Muscle layer of colon (tissue), 2 donors: ENCODE measurements at regions not wholly inside any gene's neighbourhood (a gene's known extent, or its start where the extent isn't known, plus 50 kb on each side); places are given as distances from the start of the nearest gene placed in this dataset.

ENCODE experiments used
- H3K27ac ChIP-seq: one replicate; pipeline ENCODE4 v1.7.0; 2013; ENCODE audit warnings: low read depth, mild to moderate bottlenecking, low read length, moderate library complexity
- H3K27me3 ChIP-seq, 2 donors: one replicate each; pipeline ENCODE4 v1.7.0; 2013; ENCODE audit warnings: low read length in 2 of 2, mild to moderate bottlenecking in 2 of 2; ENCODE audit not compliant: insufficient read depth in 2 of 2, control insufficient read depth in 1 of 2
- H3K36me3 ChIP-seq: one replicate; pipeline ENCODE4 v1.7.0; 2013; ENCODE audit warnings: mild to moderate bottlenecking, low read length; ENCODE audit not compliant: insufficient read depth
- H3K4me1 ChIP-seq: one replicate; pipeline ENCODE4 v1.7.0; 2013; ENCODE audit warnings: mild to moderate bottlenecking, low read length; ENCODE audit not compliant: insufficient read depth
- H3K4me3 ChIP-seq, 2 donors: one replicate each; pipeline ENCODE4 v1.7.0; 2013; ENCODE audit warnings: low read length in 2 of 2, low read depth in 1 of 2, mild to moderate bottlenecking in 1 of 2, moderate library complexity in 1 of 2
- H3K9ac ChIP-seq: one replicate; pipeline ENCODE4 v1.7.0; 2013; ENCODE audit warnings: low read length
- H3K9me3 ChIP-seq: one replicate; pipeline ENCODE4 v1.7.0; 2013; ENCODE audit warnings: mild to moderate bottlenecking, low read length
- donor health status: abdominal sarcoma.
- donor health status: Adenocarcinoma of cecum.

DNA sequence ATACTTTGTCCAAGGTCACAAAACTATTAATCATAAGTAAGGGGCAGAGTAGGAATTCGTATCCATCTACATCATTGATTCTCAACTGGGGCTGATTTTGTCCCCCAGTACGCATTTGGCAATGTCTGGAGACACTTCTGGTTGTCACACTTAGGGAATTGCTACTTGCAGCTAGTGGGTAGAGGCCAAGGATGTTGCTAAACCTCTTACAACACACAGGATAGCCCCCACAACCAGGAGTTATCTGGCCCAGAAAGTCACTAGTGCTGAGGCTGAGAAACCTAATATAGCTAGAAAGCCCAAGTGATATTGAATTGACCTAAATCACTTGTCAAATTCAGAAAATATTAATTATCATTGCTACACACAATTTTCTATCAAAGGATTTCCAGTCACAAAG lies 120.4 kb upstream of the ABCA1 start:
- Histone ChIP-seq H3K4me1 (no peaks in the 10 kb centered on the region), H3K4me3 (no peak overlapping the region)

DNA sequence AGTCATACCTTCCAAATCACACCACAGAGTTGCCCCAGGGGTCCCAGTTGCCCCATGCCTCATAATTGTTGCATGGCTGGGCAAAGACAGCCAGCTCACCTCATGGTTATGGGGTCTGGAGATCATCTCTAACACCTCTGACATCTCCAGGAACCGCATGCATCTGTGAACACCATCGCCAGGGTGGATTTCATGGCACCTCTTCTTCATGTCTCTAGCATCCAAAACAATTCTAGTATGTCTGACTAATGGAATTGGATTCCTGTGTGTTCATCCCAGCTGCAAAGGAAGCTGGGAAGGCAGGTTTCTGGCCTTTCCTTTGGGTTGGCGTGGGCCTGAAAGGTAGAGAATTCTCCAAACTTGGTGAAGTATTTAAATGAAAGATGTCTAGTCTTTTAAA lies 122.3 kb upstream of the ABCA1 start:
- H3K9me3 ChIP-seq: no peaks in the 10 kb centered on the region
- H3K36me3 ChIP-seq: no peaks in the 10 kb centered on the region
- no peak overlapping the region for H3K27ac ChIP-seq
- H3K27me3 ChIP-seq: no peaks in the 10 kb centered on the region
- H3K4me1 ChIP-seq: no peaks in the 10 kb centered on the region
- no peak overlapping the region for H3K4me3 ChIP-seq
- no peak overlapping the region for H3K9ac ChIP-seq

More for the DNA sequence above, 120.4 kb upstream of the ABCA1 start:
- H3K36me3 ChIP-seq: no peaks in the 10 kb centered on the region
- no peak overlapping the region for H3K27ac ChIP-seq
- no peaks in the 10 kb centered on the region for H3K27me3 ChIP-seq
- no peak overlapping the region for H3K9ac ChIP-seq
- H3K9me3 ChIP-seq: no peaks in the 10 kb centered on the region

DNA sequence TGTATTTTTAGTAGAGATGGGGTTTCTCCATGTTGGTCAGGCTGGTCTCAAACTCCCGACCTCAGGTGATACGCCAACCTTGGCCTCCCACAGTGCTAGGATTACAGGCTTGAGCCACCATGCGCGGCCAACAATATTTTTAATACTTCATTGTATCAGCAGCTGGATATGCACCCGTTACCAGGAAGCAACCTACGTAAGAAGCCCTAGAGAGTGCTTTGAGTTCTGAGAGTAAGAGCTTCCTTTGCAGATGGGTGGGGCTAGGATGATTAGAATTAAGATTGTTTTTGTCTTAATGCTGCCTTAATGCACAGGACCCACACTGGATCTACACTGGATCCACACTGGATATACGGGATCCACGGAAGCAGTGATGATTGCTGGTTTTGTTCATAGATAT lies 123.9 kb upstream of the ABCA1 start:
- no peak overlapping the region for H3K9ac ChIP-seq
- H3K36me3 ChIP-seq: no peaks in the 10 kb centered on the region
- H3K9me3 ChIP-seq: no peaks in the 10 kb centered on the region
- no peaks in the 10 kb centered on the region for H3K4me1 ChIP-seq
- H3K4me3 ChIP-seq: no peak overlapping the region
- no peaks in the 10 kb centered on the region for H3K27me3 ChIP-seq
- H3K27ac ChIP-seq: no peak overlapping the region

DNA sequence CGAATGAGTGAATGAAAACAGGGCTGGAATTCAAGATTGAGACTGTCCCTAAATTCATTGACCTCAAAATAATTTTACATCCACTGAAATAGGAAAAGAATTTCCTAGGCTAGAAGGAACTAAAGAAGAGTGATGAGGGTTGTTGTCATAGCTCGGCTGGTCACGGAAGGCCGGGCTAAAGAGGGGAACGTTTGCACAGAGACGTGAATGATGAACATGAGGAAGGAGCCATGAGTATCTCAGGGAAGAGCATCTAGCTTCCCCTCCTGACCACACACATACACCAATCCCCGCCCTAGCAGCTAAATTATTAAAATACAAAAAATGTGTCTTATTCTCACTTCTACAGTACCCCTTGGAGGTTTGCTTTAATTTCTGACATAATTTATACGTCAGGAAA lies 124.4 kb upstream of the ABCA1 start:
- Histone ChIP-seq H3K36me3 (no peaks in the 10 kb centered on the region), H3K4me3 (no peak overlapping the region), H3K4me1 (no peaks in the 10 kb centered on the region), H3K9ac (no peak overlapping the region), H3K27me3 (no peaks in the 10 kb centered on the region), H3K9me3 (no peaks in the 10 kb centered on the region), H3K27ac (no peak overlapping the region)

DNA sequence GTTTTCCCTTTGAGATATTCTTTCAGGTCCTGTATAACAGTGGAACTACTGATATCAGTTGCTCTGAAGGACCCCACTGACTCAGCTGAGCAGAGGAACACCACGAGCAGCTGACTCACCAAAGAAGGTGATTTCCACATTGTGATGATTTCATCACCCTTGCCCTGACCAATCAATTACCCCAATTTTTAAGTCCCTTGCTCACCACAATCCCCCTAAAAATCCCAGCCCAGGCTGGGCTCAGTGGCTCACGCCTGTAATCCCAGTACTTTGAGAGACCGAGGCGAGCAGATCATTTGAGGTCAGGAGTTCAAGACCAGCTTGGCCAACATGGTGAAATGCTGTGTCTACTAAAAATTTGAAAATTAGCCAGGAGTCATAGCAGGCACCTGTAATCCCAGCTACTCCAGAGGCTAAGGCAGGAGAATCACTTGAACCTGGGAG lies 125.3 kb upstream of the ABCA1 start:
- H3K4me1 ChIP-seq: no peaks in the 10 kb centered on the region
- no peaks in the 10 kb centered on the region for H3K27me3 ChIP-seq
- no peak overlapping the region for H3K9ac ChIP-seq
- H3K36me3 ChIP-seq: no peaks in the 10 kb centered on the region
- no peaks in the 10 kb centered on the region for H3K9me3 ChIP-seq
- H3K4me3 ChIP-seq: no peak overlapping the region
- H3K27ac ChIP-seq: no peak overlapping the region

DNA sequence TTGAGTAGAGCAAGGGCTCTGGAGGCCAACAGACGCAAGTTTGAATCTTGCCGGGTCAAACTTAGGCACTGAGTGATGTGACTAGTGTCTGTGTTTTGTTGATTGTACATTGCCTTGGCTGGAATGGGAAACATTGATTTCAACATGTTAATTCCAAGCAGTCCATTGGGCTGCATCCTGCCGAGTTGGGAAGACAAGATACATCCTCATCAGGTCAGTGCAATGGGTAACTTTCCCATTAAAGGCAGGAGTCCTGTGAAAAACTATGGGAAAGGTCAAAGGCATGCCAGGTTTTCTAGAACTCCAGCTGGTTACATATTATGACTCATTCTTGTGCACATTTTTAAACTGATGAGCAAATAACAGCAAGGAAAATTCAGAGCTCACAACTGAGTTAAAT lies 126.5 kb upstream of the ABCA1 start:
- no peaks in the 10 kb centered on the region for H3K27me3 ChIP-seq
- H3K36me3 ChIP-seq: no peaks in the 10 kb centered on the region
- no peak overlapping the region for H3K4me3 ChIP-seq
- H3K9ac ChIP-seq: no peak overlapping the region
- no peaks in the 10 kb centered on the region for H3K4me1 ChIP-seq
- H3K9me3 ChIP-seq: no peaks in the 10 kb centered on the region
- H3K27ac ChIP-seq: no peak overlapping the region

DNA sequence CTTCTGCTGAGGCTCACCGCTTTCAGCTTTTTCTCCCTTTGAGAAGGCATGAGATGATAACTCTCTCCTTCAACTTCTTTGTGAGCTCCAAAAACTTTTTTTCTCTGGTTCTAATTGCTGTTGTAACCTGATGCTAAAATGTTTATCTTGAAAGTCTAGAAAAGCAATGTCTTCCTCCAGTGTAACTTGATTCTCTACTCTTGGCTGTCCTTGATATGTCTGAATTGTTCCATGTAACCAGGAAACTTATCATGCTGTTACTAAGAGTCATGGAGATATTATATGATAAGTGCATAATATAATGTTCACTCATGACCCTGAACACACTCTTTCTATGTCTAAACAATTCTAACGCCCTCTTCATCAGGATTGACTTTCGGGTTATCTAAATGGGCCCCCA lies 128.0 kb upstream of the ABCA1 start:
- Histone ChIP-seq H3K36me3 (no peaks in the 10 kb centered on the region), H3K4me1 (no peaks in the 10 kb centered on the region)

DNA sequence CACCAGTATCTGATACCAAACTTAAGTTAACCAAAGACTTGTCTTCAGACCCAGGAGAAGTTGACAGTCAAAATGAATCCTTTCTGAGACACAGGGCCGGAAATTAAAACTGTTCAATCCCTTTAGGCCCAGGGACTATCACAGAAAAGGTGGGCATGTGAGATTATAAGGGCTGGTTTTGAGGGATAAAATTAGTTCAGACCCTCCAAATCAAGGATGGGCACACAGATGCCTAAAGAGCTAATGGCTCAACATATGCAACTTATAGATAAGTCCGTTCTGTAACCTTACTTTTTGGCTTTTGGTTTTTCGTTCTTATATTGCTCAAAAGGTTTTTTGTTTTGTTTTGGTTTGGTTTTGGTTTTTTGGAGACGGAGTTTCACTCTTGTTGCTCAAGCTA lies 129.6 kb upstream of the ABCA1 start:
- no peaks in the 10 kb centered on the region for H3K9me3 ChIP-seq
- H3K27me3 ChIP-seq: no peaks in the 10 kb centered on the region
- no peak overlapping the region for H3K27ac ChIP-seq
- no peak overlapping the region for H3K4me3 ChIP-seq
- H3K9ac ChIP-seq: no peak overlapping the region
- H3K36me3 ChIP-seq: no peaks in the 10 kb centered on the region
- no peaks in the 10 kb centered on the region for H3K4me1 ChIP-seq

More for the DNA sequence above, 128.0 kb upstream of the ABCA1 start:
- Histone ChIP-seq H3K4me3 (no peak overlapping the region), H3K9me3 (no peaks in the 10 kb centered on the region), H3K27ac (no peak overlapping the region), H3K9ac (no peak overlapping the region), H3K27me3 (no peaks in the 10 kb centered on the region)

DNA sequence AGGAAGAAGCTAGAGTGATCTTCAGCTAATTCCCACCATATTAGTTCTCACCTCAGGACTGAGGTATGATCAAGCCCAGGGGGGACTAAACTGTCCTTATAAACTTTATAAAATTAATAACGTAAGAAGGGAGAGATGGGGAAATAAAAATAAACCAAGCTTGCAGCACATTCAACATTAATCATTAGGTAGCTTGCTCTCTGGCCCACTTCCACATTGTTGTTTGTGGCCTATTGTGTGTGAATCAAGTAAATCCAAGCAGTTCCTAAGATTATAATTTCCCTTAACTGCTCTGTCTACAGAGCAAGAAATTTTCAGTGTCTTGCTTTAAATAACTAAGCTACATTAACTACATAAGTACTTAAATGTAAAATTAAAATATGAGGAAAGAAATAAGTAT lies 131.3 kb upstream of the ABCA1 start:
- H3K27ac ChIP-seq: no peak overlapping the region
- H3K4me3 ChIP-seq: no peak overlapping the region
- H3K27me3 ChIP-seq: no peaks in the 10 kb centered on the region
- no peaks in the 10 kb centered on the region for H3K36me3 ChIP-seq
- no peaks in the 10 kb centered on the region for H3K9me3 ChIP-seq
- no peak overlapping the region for H3K9ac ChIP-seq
- peaks cover 10% of the 10 kb centered on the region for H3K4me1 ChIP-seq

DNA sequence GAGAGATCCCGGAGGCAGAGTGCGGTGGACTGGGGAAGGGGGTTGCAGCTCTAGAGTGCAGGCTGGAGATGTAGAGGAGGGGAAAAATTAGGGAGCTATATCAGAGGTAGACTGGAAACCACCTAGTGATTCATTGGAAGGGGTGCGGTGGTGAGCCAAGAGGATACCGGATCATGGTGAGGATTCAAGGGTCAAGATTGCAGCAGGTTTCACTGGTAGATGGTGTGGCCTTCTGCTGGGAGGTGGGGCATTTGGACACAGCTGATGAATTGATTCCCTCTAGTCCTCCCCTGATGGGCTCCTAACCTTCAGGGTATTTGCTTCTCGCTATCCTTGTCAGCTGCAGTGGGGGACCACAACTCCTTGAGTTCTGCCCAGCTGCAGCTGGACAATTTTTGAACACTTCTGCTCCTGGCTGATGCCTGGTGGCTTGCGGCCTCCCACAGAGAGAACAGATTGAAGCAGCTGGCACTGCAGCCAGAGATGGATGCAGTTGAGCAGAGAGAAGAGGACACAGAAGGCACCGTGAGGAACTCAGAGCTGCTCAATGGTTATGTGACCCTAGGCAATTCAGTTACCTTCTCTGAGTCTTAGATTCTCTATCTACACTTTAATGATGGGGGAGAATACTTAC lies 134.4 kb upstream of the ABCA1 start:
- Histone ChIP-seq H3K4me1 (peaks cover 25% of the 10 kb centered on the region), H3K27ac (no peak overlapping the region), H3K27me3 (no peaks in the 10 kb centered on the region), H3K9me3 (no peaks in the 10 kb centered on the region), H3K36me3 (no peaks in the 10 kb centered on the region), H3K9ac (no peak overlapping the region), H3K4me3 (no peak overlapping the region)

DNA sequence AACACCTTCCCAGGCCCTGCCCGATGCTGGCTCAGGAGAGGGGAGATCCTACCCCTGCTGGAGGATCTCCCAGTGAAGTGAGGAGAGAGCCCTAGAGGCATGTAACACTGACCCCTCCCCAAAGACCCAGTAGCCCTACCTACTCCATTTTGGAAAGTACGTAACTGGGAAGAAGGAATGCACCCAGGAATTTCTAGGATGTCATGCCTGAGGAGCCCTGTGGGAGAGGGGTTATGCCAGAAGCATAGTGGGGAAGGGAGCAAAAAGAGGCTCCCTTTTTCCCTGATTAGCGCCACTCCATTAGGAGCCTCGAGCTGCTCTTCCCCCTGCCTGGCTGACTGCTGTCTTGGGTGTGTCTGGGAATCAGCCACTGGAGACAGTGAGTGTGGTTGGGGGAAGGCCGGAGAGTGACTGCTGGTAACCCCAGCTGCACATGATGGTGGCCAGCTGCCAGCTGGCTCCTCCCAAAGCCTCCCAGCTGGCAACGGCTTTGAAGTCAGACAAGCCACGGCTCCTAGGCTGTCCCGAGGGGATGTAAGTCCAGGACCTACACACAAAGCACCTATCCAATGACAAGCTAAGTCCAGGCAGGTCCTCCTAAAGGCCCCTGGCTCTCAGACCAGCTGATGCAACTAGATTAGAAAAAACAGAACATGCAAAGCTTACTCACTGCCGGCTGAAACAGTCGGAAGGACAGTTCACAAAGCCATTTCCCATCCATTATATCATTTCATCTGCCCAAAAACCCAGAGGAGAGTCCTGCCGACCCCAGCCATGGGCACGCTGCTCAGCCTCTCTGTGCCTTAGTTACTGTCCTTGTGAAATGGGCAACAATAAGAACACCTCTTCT lies 136.5 kb upstream of the ABCA1 start:
- no peaks in the 10 kb centered on the region for H3K36me3 ChIP-seq
- peaks cover 25% of the 10 kb centered on the region for H3K4me1 ChIP-seq
- H3K9ac ChIP-seq: peak overlapping the region; percentile 15
- peak overlapping the region; percentile 48 for H3K27ac ChIP-seq
- H3K27me3 ChIP-seq: no peaks in the 10 kb centered on the region
- H3K4me3 ChIP-seq: peak overlapping the region in 1 of 2 donors; percentile 43
- no peaks in the 10 kb centered on the region for H3K9me3 ChIP-seq
